Esophagus muscularis mucosa (tissue), 4 donors: ENCODE measurements at regions not wholly inside any gene's neighbourhood (a gene's known extent, or its start where the extent isn't known, plus 50 kb on each side); places are given as distances from the start of the nearest gene placed in this dataset.

Experiments
- DNase-seq: peaks from one replicate; pipeline ENCODE4 v3.0.0-alpha.2; 2017; ENCODE audit errors: extremely low spot score
- H3K27ac ChIP-seq, 4 donors: fragments of 200-600 bp; sonication (generic); replicated peaks in 1 of 4; 1 replicate in 3 of 4; 2 replicates in 1 of 4; pipeline ENCODE4 v1.5.1; 2016 to 2019; ENCODE audit warnings: mild to moderate bottlenecking in 1 of 4
- H3K27me3 ChIP-seq, 4 donors: fragments of 200-600 bp; sonication (generic); one replicate each; pipeline versions ENCODE4 v1.5.1 to v1.6.0; 2016 to 2019
- H3K36me3 ChIP-seq, 4 donors: fragments of 200-600 bp; sonication (generic); one replicate each; pipeline ENCODE4 v1.5.1; 2016 to 2019
- H3K4me1 ChIP-seq, 4 donors: fragments of 200-600 bp; sonication (generic); one replicate each; pipeline ENCODE4 v1.5.1; 2016 to 2019
- H3K4me3 ChIP-seq, 4 donors: fragments of 200-600 bp; sonication (generic); 1 replicate in 2 of 4; 2 replicates in 2 of 4; pipeline ENCODE4 v1.5.1; 2016 to 2019; ENCODE audit warnings: mild to moderate bottlenecking in 4 of 4, moderate library complexity in 1 of 4
- H3K9me3 ChIP-seq, 4 donors: fragments of 200-600 bp; sonication (generic); 1 replicate in 3 of 4; 2 replicates in 1 of 4; pipeline ENCODE4 v1.5.1; 2016 to 2019
- EP300 ChIP-seq: sonication (generic); formaldehyde crosslinking; IDR thresholded peaks from one replicate; pipeline ENCODE4 v1.6.1; 2017; ENCODE audit warnings: antibody characterized with exemption
- POLR2A ChIP-seq: fragments of 450-650 bp; IDR thresholded peaks from one replicate; pipeline ENCODE4 v1.6.1; 2017; ENCODE audit warnings: antibody characterized with exemption, moderate library complexity, mild to moderate bottlenecking, low read depth
- POLR2AphosphoS5 ChIP-seq, 2 donors: sonication (generic); formaldehyde crosslinking; IDR thresholded peaks; one replicate each; pipeline ENCODE4 v1.6.1; 2017; ENCODE audit warnings: antibody characterized with exemption in 2 of 2
- WGBS: methylation state at CpG from one replicate; pipeline ENCODE4 v1.1.5; 2018; 5-methylcytosine and 5-hydroxymethylcytosine counted together
- intact Hi-C: fragments of 100-400 bp; cut with DNase I; formaldehyde crosslinking; loops from one replicate; pipeline ENCODE4 v1.15.1; 2023
- TF ChIP-seq, protein P1 (sequence below), 3 experiments: fragments of 200-600 bp in 2 of 3; fragments of 450-650 bp in 1 of 3; sonication (generic) in 2 of 3; IDR thresholded peaks; one replicate each; pipeline ENCODE4 v1.5.1; 2017 to 2019; ENCODE audit warnings: antibody characterized with exemption in 3 of 3, mild to moderate bottlenecking in 2 of 3, moderate library complexity in 1 of 3

DNA sequence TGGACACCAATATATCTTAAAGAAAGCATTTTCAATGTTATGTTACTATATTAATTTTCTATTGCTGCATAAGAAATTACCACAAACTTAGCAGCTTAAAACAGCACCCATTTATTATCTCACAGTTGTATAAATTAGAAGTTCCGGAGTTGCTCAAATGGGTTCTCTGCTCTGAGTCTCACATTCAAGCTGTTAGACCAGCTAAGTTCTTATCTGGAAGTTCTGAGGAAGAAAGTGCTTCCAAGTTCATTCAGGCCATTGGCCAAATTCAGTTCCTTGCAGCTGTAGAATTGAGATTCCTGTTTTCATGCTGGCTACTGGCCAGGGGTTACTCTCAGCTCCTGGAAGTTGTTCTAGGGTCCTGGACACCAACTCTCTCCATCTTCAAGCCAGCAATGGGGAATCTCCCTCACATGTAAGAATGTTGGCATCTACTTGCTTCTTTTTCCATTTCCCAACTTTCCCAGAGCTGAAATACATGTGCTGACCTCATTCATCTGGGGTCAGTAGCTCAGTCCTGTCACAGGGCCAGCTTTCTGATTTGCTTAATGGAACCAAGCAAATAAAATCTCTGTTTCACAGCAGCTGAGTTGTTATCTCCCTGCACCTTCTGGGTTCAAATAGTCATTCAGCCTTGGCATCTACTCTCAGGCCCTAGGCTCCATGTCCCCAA, 99.6 kb upstream of the INTU start:
- 70% methylated on average over 1 of the region's 1 CpG for WGBS
- DNase-seq: no peak
- Histone ChIP-seq H3K27ac (no peak overlapping the region), H3K9me3 (peaks cover 0 to 6% (median 0%) of the 10 kb centered on the region in 4 donors), H3K4me1 (peaks cover 5 to 16% (median 9%) of the 10 kb centered on the region in 4 donors), H3K36me3 (no peaks in the 10 kb centered on the region), H3K4me3 (no peak overlapping the region), H3K27me3 (no peaks in the 10 kb centered on the region)
- TF ChIP-seq, protein P1, sequence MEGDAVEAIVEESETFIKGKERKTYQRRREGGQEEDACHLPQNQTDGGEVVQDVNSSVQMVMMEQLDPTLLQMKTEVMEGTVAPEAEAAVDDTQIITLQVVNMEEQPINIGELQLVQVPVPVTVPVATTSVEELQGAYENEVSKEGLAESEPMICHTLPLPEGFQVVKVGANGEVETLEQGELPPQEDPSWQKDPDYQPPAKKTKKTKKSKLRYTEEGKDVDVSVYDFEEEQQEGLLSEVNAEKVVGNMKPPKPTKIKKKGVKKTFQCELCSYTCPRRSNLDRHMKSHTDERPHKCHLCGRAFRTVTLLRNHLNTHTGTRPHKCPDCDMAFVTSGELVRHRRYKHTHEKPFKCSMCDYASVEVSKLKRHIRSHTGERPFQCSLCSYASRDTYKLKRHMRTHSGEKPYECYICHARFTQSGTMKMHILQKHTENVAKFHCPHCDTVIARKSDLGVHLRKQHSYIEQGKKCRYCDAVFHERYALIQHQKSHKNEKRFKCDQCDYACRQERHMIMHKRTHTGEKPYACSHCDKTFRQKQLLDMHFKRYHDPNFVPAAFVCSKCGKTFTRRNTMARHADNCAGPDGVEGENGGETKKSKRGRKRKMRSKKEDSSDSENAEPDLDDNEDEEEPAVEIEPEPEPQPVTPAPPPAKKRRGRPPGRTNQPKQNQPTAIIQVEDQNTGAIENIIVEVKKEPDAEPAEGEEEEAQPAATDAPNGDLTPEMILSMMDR (IDR thresholded peaks at IDR 0.05): no peak
- TF ChIP-seq POLR2AphosphoS5 (IDR thresholded peaks at IDR 0.05): peak; percentile 24 to 36
- intact Hi-C loops: no loop called here

DNA sequence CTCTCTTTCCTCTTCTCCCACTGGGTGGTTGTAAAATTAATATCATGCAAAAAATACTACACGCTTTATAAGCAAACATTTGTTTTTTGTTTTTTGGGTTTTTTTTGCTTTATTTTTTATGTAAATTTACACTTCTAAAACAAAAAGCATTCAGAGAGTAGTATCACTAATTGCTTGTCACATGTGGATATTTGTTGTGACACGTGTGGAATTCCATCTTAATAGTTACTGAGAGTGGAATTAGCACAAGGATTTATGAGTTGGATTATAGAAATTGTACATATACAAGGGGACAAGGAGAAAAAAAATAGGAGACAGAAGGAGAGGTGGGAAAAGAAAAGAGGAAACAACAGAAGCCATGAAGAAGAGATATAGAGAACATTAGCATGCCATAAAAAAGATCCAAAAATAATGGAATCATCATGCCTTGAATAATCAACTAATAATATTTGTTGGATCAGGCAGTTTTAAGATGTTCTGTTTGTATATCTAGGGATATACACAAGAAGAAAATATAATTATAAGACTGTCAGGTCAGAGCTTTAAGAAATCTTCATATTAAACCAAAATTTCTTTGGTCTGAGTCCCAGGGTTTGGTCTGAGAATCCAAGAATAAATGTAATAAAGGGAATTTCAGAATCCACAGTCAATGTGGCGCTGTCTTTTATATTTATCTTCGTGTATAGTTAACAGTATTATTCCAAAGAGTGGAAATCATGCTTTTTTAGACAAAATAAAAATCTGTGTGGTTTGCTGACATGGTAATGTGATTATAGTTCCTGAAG, 98.5 kb upstream of the INTU start:
- no peaks in the 10 kb centered on the region for H3K36me3 ChIP-seq
- no peaks in the 10 kb centered on the region for H3K27me3 ChIP-seq
- H3K27ac ChIP-seq: no peak overlapping the region
- TF ChIP-seq, protein P1 (IDR thresholded peaks at IDR 0.05): no peak
- TF ChIP-seq EP300 (no peak), POLR2AphosphoS5 (IDR thresholded peaks at IDR 0.05) (no peak)
- intact Hi-C loops: no loop called here
- H3K4me1 ChIP-seq: peaks cover 3 to 12% (median 6%) of the 10 kb centered on the region in 4 donors
- 83% methylated on average over 4 of the region's 4 CpGs for WGBS
- H3K4me3 ChIP-seq: no peak overlapping the region
- no peak for DNase-seq
- H3K9me3 ChIP-seq: peaks cover 0 to 6% (median 0%) of the 10 kb centered on the region in 4 donors

DNA sequence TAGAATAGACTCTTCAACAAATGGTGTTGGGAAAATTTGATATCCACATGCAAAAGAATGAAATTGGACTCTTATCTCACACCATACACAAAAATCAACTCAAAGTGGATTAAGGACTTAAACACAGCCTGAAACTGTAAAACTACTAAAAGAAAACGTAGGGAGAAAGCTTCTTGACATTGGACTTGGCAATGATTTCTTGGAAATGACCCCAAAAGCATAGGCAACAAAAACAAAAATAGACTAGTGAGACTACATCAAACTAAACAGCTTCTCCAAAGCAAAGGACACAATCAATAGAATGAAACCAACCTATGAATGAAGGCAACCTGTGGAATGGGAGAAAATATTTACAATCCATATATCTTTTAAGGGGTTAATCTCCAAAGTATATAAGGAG, 94.7 kb upstream of the INTU start:
- WGBS: 56% methylated on average over 1 of the region's 1 CpG
- no peak overlapping the region for H3K27ac ChIP-seq
- peaks cover 0 to 6% (median 3%) of the 10 kb centered on the region in 4 donors for H3K4me1 ChIP-seq
- intact Hi-C loops: no loop called here
- no peaks in the 10 kb centered on the region for H3K27me3 ChIP-seq
- TF ChIP-seq POLR2AphosphoS5 (IDR thresholded peaks at IDR 0.05) (no peak), POLR2A (no peak), EP300 (no peak)
- TF ChIP-seq, protein P1 (IDR thresholded peaks at IDR 0.05): no peak
- H3K4me3 ChIP-seq: no peak overlapping the region
- no peaks in the 10 kb centered on the region for H3K36me3 ChIP-seq
- no peaks in the 10 kb centered on the region for H3K9me3 ChIP-seq
- DNase-seq: no peak

DNA sequence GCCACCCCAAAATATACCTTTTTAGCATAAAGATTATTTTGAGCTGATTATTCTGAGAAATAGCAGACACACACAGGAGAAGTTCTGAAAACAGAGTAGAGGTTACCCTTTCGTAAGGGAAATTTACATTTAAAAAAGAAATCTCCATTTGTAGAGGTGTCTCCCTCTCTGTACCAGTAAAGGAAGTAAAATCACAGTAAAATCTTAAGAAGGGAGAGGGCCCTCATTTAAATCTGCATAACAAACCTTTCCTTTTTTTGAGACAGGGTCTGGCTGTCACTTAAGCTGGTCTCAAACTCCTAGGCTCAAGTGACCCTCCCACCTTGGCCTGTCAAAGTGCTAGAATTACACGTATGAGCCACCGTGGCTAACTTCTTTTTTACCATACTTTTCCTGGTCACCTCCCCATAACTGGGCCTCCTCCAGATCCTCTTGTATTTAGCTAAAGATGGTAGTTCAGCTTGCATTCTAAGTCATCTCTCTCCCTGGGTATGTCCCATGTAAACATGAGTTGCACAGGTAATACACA, 92.2 kb upstream of the INTU start:
- TF ChIP-seq POLR2A (no peak), POLR2AphosphoS5 (IDR thresholded peaks at IDR 0.05) (no peak), EP300 (no peak)
- TF ChIP-seq, protein P1 (IDR thresholded peaks at IDR 0.05): no peak
- 76% methylated on average over 3 of the region's 3 CpGs for WGBS
- Histone ChIP-seq H3K4me1 (no peaks in the 10 kb centered on the region), H3K36me3 (no peaks in the 10 kb centered on the region), H3K27me3 (no peaks in the 10 kb centered on the region), H3K4me3 (no peak overlapping the region), H3K9me3 (no peaks in the 10 kb centered on the region), H3K27ac (no peak overlapping the region)
- intact Hi-C loops: no loop called here
- DNase-seq: no peak
